Activated CD4-positive, CD25-positive, alpha-beta regulatory T cell (primary cell): ENCODE measurements at regions not wholly inside any gene's neighbourhood (a gene's known extent, or its start where the extent isn't known, plus 50 kb on each side); places are given as distances from the start of the nearest gene placed in this dataset.
"Not testable (repeated sequence)": the region's sequence is repeated elsewhere in the genome, so short reads cannot be mapped to it uniquely, and the experiment has no call there.

Experiments
- DNase-seq, 4 experiments: peaks; one replicate each; lab custom pipeline; 2025; lab: John Stamatoyannopoulos, UW

DNA sequence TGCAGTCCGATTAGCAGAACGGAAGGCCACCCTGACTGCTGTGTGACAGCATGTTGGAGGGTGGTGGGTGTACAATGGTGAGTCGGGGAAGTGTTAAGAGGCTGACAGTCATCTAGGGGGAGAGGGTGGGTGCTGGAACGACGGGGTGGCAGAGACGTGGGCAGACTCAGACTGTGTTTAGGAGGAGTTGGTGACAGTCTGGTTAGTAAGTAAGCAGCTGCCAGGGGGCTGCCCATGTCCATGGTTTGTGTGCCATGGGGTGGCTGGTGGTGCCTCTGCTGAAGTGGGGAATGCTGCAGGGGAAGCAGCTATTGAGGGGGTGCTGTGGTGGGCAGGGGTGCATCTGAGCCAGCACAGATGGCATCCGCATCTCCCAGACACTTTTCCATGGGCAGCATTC lies 51.3 kb upstream of the BOD1 start:
- DNase-seq, result no peak

- DNase-seq, result no peak
Measured at GRCh38 chr5:173668245-173668800, 51.9 kb upstream of the BOD1 start.

DNA sequence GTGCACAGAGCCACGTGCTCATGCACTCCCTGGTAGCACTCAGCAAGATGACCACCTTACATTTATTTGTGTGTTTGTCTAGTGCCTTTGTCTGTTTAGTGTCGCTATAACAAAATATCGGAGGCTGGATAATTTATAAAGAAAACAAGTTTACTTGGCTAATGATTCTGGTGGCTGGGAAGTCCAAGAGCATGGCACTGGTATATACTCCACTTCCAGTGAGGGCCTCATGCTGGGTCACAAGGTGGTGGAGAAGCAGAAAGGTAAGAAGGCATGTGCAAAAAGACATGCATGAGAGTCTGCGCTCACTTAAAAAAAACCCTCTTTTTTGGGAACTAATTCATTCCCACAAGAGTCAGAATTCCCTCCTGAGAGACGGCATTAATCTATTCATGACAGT lies 52.5 kb upstream of the BOD1 start:
- no peak for DNase-seq

- DNase-seq, result no peak
Measured at GRCh38 chr5:173669483-173669882, 53.0 kb upstream of the BOD1 start.

DNA sequence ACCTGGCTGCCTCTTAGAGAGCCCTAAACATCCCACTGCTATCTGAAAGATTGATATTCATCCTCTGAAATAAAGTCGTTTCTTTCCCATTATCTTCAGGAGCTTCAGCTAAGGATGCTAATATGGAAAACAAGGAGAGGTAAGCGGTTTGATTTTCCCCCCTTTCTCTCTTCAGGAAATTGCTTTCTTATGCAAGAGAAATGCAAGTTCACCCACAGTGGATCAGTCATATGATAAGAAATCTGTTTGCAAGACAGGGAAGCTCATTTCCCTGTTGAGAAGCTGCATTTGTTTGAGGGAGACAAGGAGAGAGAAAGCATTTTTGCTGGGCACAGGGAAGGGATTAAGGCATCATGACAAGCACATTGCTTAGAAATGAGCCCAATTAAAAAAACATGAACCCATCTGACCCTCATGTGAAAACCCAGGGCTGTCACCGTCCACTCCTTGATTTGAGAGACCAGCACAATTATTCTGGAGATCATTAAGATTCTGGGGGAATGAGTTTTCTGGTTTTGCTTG lies 53.7 kb upstream of the BOD1 start:
- DNase-seq, result no peak

GRCh38 chr5:173670791-173671120 lies 54.3 kb upstream of the BOD1 start:
- DNase-seq, result no peak

- DNase-seq, result no peak
Measured at GRCh38 chr5:173671121-173671949, 54.9 kb upstream of the BOD1 start.

GRCh38 chr5:173672166-173672565 lies 55.7 kb upstream of the BOD1 start:
- DNase-seq, result no peak

DNA sequence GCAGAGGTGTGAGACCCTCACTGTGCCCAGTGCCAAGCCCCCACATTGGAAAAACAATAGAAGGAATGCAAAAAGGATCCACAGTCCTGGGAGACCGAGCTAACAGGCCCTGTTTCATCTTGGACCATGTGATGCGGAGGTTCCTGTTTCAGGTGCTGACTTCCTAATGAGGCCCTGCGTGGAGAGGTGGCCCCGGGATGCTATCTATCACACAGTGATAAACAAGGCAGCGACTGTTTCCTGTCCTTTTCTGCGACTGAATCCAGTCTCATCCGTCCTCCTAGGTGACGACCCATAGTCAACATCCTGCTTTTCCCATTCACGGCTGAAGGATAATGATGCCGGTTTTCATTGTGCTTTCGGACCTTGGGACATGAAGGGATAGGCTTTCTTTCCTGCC lies 56.4 kb upstream of the BOD1 start:
- DNase-seq, result no peak

DNA sequence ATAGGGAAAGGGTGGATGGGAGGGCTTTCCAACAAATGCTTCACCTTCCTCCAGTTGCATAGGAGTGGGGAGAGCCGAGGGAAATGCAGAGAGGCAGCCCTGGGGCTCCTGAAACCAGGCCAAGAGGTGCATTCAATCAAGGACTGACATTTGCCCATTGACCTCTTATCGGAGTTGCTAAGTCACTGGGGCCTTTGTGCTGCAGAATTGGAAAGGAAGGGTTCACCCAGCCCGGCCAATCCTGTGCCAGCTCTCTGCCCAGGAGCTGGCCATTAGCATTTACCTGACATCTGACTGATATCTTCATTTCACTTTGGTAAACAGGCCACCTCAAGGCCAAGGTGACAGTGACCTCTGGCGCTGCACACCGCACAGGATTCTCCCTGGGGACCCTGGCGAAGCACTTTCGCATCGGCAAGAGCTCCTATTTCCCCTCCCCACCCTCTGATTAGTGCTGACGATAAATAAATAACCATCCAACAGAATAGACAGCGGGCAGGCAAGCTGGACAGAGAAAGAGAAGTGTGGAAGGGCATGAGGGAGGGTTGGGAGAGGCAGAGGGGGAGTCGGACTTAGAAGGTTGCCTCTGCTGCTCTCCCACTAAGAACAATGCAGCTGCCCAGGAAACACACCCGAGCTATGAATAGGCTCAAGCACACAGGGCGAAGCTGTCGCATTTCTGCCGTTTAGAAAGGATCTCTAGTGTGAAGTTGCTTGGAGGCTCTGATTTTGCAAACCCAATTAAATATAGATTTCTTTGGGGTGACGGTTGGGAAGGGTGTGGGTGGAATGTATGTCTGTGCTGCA lies 57.0 kb upstream of the BOD1 start:
- no peak for DNase-seq

GRCh38 chr5:173675287-173675996 lies 59.0 kb upstream of the BOD1 start:
- DNase-seq, result no peak

DNA sequence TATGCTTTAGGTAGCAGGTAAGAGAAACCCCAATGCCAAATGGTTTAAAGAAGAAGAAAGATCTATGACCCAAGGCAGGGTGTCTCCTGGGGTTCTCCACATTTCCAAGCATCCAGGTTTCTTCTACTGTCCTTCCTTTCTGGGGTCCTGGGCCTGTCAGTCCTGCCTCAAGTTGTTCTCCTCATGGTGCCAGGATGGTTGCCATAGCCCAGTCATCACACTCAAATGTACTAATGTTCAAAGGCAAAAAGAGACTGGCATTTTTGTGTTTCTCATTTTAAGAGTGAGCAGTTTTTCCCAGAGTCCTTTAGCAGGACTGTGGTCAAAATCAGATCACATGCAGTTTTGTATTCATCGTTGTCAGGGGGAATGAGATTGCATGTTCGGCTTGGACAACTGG lies 59.9 kb upstream of the BOD1 start:
- no peak for DNase-seq

- no peak for DNase-seq
Measured at GRCh38 chr5:173677125-173677672, 60.7 kb upstream of the BOD1 start.

DNA sequence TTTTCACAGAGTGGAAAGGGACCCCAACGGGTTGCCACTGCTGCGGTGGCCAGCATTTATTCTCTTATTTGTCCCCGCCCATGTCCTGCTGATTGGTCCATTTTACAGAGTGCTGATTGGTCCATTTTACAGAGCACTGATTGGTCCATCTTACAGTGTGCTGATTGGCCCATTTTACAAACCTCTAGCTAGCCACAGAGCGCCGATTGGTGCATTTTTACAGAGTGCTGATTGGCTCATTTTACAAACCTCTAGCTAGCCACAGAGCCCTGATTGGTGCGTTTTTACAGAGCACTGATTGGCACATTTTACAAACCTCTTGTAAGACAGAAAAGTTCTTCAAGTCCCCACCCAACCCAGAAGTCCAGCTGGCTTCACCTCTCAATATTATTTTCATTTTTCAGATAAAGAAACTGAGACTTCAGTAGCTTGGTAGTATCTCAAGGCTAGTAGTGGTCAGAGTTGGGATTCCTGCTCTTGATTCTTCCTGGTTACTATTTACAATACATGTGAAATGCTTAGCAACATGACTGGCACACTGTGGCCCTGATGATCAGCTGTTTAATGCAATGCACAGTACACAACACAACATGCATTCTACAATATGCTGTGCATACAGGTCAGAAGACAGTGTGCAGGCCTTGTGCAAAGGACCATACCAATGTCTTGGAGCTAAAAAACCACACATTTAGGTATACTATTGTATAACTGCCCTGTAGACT lies 63.6 kb upstream of the BOD1 start:
- no peak for DNase-seq

DNA sequence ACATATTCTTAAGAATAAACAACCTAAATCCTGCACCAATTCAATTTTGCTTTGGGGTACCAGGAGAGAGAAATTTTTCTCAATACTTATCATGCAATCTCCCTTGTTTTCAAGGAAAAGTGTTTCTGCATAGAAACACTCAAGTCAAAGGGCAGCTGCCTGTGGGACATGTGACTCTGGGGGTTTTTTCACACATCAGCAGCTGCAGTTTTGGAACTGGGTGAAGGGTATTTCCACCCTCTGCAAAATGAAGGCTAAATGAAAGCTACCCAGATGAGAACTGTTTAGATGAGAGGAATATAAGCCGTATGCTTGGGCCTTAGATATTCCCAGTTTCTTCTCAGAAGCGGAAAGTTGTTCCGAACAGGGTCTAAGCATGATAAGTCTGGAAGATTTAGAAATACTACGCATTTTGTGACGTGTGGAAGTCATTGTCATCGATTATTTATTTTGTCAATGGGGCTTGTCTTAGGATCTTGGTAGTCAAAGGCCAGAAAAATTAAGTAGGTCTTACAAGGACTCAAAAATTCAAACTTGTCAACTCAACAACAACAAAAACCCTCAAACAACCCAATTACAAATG lies 64.3 kb upstream of the BOD1 start:
- DNase-seq, result no peak

GRCh38 chr5:173682313-173682712 lies 65.9 kb upstream of the BOD1 start:
- DNase-seq, result no peak

GRCh38 chr5:173684535-173684934 lies 68.1 kb upstream of the BOD1 start:
- DNase-seq, result not testable (repeated sequence)

- DNase-seq, result no peak
Measured at GRCh38 chr5:173686950-173687349, 70.5 kb upstream of the BOD1 start.

DNA sequence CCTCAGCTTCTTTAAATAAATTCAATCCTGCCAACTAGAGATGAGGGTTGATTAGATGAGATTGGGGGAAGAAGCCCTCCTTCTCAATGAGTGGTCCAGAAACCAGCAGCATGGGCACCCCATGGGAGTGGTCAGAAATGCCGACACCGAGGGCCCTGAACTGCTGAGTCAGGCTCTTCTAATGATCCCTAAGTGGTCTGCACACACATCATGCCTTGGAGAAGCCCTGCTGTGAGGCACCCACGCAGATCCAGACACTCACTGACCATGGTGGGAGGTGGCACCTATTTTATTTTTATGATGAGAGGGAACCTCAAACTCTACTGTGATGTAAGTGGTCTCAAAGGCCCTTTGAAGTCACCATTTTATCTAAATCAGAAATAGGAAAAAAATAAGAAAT lies 72.3 kb upstream of the BOD1 start:
- DNase-seq, result no peak

GRCh38 chr5:173689171-173689736 lies 72.8 kb upstream of the BOD1 start:
- no peak for DNase-seq
